ENCODE measurements at regions not wholly inside any gene's neighbourhood (a gene's known extent, or its start where the extent isn't known, plus 50 kb on each side); places are given as distances from the start of the nearest gene placed in this dataset.

DNA sequence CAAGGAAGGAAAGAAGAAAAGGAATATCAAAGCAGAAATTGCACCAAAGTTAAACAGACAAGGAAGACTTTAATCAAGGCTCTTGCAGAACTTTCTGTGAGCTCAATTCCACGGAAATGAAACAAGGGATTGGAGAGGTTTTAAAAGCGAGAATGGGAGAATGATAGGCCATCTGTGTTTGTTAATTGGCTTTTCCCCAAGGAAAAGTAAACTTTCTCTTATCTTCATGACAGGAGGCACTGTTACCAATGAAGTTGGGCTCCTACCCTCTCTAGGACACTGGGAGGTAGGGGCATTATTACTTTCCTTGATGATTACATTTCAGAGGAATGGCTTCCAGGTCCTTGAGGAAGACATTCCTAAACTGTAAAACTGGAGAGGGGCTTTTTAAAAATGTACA lies 328.8 kb upstream of the NWD2 start:
- TF ChIP-seq ZNF239 (tag by site-specific recombination; IDR thresholded peaks at IDR 0.05), result no peak
- TF ChIP-seq ZFP69B (tag by site-specific recombination; IDR thresholded peaks at IDR 0.05), result no peak

Data from HEK293 (cell line).